ENCODE measurements at regions not wholly inside any gene's neighbourhood (a gene's known extent, or its start where the extent isn't known, plus 50 kb on each side); places are given as distances from the start of the nearest gene placed in this dataset.

GRCh38 chr2:235301202-235302076 is 192.4 kb upstream of the AGAP1 start:
- TF ChIP-seq POLR2AphosphoS5 (IDR thresholded peaks at IDR 0.05) = no peak
- TF ChIP-seq POLR2A (IDR thresholded peaks at IDR 0.05) = no peak
- TF ChIP-seq, protein P1, sequence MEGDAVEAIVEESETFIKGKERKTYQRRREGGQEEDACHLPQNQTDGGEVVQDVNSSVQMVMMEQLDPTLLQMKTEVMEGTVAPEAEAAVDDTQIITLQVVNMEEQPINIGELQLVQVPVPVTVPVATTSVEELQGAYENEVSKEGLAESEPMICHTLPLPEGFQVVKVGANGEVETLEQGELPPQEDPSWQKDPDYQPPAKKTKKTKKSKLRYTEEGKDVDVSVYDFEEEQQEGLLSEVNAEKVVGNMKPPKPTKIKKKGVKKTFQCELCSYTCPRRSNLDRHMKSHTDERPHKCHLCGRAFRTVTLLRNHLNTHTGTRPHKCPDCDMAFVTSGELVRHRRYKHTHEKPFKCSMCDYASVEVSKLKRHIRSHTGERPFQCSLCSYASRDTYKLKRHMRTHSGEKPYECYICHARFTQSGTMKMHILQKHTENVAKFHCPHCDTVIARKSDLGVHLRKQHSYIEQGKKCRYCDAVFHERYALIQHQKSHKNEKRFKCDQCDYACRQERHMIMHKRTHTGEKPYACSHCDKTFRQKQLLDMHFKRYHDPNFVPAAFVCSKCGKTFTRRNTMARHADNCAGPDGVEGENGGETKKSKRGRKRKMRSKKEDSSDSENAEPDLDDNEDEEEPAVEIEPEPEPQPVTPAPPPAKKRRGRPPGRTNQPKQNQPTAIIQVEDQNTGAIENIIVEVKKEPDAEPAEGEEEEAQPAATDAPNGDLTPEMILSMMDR (IDR thresholded peaks at IDR 0.05 in 8 of 11, conservative IDR thresholded peaks at IDR 0.05 in 3 of 11) = no peak

Data from spleen (tissue), 7 donors.